Fibroblast of skin of back (primary cell): ENCODE measurements at regions not wholly inside any gene's neighbourhood (a gene's known extent, or its start where the extent isn't known, plus 50 kb on each side); places are given as distances from the start of the nearest gene placed in this dataset.

Source experiments
- DNase-seq: peaks from one replicate; pipeline ENCODE4 v3.0.0-alpha.2; 2013

DNA sequence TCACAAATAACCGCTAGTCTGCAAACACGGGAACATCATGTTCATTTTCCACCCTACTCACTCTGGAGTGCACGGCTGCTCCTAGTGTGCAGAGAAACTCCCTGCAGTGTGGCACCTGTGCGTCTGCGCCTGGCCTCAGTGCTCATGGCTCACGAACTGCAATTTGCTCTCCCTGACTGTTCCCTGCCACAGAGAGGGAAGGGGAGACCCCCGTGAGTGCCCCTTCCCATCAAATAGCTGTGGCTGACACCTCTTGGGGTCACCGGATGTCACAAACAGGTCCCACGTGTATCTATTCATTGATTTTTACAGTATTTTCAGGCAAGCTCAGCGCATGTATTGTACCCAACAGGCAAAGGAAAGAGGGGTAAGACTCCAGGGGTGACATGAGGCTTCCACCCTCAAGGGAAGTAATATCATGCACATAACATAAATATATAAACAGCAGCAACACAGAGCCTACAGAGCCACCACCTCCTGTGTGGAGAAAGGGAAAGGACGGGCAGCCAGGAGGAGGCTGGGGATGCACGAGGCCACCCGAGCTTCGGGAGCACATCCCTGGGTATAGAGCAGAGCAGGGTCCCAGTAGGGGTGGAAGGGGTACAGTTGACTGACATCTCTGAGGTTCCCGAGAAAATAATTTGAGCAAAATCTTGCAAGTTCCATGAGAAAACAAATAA is 140.3 kb upstream of the SOX1 start:
- no peak for DNase-seq

DNA sequence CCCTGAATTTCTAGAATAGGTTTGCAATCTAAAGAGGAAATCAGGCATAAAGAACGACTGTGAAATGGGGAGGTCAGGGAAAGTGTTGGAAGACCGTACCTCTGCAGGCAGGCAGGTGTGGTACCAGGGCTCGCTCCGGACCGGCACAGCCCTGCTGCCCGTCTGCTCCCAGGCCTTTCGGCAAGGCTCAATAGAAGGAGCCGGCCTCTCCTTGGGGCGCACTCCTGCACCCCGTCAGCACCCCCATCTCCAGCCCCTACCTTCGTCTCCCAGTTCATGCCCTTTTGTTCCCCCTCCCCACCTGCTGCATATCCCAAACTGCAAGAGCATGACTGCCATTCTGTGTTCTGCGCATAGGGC is 139.8 kb upstream of the SOX1 start:
- no peak for DNase-seq

DNA sequence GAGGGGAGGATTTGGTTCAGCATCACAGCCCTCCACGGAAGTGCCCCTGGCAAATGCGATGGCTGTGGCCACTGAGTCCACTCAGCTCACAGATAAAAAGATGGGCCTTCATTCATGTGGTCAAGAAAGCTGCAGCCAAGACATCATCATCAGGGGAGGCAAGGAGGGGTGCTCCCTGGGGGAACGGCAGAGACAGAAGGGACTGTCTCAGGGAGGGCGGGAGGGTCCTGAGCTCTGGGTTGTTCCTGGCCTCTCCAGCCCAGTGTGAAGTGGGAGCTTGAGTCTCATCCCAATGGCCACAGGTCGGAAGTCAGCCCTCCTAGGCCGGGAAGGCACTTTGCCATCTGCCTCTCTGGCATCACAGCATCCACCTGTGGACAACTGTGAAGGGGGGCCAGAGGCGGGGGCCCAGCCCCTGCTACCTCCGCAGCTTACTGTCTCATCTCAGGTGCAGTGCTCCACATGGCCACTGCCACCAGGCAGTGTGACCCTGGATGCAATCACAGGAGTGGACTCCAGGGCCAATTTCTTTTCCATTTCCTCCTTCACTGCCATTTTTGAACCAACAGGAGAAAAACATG is 137.8 kb upstream of the SOX1 start:
- DNase-seq, result no peak

DNA sequence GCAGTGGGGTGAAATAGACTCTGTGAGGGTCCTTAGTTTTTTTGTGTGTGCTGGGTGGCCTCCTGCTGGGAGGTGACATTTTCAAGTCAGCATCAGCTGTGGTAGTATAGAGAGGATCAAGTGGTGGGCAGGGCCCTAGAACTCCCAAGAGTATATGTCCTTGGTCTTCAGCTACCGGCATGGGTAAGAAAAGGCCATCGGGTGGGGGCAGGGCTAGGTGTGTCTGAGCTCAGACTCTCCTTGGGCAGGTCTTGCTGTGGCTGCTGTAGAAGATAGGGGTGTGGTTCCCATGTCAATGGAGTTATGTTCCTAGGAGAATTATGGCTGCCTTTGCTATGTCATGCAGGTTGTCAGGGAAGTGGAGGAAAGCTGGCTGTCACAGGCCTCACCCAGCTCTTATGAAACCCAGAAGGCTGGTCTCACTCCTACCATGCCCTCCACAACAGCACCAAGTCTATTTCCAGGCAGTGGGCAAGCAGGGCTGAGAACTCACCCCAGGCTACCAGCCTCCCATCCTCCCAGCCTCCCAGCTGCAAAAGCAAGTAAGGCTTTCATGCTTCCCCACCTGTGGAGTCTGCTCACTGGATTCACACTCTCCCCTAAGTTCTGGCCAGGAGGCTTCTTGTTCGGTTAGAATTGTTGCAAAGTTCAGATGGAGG is 130.6 kb upstream of the SOX1 start:
- DNase-seq, result no peak

DNA sequence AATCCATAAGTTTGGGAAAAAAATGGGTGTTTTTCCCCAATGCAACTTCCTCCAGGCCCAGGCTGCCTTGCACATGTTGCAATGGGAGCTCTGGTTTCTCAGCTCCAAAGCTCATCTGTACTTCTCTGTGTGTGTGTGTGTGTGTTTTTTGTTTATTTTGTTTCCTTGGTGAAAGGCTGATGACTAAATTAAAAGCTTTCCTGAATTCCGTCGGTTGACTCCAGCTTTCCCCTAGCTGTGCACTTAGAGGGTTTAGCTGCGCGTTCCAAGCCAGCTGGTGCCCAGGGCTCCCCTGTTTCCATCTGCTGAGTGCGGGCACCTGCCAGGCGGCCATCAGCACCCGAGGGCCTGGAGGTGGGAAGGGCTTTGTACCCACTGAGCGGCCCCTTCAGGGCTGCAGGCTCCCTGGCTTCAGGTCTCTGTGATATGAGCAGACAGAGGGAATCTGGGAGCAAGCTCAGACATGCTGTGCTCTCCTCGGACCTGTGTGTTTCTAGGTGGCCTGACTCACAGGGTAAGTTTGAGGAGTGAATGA is 129.1 kb upstream of the SOX1 start:
- no peak for DNase-seq

DNA sequence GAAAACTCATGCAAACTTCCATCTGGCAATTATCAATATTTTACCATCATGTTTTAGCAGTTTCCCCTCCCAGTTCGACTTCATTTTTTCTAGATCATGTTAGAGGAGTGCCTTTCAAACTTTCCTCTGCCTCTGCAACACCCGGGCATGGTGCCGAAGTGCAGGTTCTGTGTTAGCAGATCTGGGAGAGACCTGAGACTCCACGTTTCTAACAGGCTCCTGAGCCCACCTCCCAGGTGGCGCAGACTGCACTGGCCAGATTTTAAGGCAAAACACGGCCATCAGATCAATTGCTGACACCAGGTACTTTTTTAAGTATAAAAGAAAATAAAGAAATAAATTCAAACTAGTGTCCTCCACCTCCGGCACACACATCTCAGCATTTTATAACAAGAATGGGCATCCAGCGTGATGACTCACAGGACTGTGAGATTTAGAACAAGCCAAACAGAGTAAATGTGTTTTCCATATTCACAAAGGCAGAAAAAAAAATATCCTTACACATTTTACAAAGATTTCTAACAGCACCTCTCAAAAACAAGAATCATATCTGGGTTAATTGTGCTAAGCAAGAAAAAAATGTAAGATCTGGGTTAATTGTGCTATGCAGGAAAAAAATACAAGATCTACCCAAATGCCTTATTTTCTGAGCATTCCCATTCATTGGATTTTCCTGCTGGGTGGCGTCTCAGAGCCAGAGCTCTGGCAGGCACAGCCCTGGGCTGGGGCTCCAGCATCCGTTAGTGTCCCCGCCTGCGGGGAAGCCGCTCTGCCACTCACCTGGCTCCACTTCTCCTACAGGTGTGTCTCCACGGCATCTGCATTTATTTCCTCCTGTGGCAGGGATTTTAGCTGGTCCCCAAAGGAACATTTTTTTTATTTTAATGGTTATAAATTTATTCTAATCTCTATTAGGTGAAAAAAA is 127.9 kb upstream of the SOX1 start:
- DNase-seq, result no peak

DNA sequence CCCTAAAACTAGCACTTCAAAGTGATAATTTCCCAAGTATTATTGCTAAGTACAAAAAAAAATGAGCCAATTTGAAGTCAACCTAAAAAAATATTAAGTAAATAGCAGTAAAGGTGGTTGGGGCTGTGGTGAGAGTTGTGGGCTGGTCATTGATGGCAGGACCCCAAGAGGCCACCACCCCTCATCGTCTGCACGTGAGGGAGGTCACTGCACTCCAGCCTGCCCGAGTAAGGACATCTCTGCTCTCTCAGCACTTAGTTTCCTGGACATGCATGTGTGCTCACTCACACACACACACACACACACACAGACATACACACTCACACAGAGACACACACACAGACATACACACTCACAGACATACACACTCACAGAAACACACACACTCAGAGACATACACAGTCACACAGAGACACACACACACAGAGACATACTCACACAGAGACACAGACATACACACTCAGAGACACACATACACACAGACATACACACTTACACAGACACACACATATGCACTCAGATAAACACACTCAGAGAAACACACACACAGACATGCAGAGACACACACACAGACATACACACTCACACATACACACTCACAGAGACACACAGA is 127.2 kb upstream of the SOX1 start:
- no peak for DNase-seq

DNA sequence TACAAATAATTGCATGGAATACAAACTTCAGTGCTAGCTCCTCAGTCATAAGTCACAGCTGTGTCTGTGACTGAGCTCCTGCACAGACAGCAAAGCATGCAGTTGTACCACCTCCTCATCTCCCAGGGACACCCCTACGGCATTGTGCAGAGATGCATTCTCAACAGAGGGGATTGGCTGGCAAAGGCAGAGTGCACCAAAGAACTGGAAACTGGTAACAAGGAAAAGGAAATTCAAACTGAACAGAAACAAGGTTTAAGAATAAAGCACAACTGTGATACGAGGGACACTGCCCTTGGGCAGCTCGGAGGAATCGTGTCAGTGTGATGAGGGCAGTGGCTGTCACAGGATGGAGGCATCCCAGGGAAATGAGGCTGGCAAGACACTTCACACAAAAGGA is 126.1 kb upstream of the SOX1 start:
- no peak for DNase-seq

DNA sequence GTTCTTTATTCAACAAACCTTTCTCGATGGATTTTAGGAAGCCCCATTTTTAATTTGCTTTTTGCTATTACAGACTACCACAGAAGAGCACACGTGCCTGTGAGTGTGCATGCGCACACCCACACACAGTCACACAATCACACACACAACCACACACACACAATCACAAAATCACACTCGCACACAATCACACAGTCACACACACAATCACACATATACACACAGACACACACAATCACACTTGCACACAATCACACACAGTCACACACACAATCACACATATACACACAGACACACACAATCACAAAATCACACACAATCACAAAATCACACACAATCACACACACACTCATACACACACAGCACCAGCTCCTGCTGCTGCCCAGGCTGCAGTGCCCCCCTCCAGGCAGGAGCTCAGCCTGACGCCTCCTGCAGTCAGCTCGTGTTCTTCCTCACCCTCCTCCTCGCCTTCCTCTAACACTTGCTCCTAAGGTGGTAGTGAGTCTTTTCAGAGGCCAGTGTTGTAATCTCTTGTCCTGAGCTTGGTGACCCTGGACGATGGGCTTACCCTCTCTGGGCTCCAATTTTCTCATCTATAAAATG is 125.0 kb upstream of the SOX1 start:
- no peak for DNase-seq

DNA sequence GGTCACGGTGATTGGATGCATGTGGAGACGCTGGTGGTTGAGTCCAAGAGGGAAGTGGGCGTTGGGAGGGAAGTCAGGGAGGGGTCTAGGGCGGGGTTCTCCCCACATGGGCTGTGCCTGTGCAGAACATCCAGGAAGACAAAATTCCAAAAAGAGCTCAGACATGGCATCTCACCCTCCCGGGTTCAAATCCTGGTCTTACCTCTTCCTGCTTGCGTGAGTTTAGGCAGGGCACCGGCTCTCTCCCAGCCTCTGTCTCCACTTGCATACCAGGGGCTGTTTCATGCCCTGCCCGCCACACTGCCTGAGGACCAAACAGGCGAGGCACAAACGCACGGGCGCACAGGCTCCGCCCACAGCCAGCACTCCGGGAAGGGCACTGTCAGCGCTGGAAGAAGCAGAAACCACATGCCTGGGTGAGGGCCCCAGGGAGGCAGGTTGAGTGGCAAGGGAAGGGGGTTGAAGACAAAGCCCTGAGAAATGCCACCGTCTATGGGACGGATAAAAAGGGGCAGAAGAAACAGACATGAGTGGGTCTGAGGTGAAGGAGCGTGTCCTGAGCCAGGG is 123.6 kb upstream of the SOX1 start:
- no peak for DNase-seq

DNA sequence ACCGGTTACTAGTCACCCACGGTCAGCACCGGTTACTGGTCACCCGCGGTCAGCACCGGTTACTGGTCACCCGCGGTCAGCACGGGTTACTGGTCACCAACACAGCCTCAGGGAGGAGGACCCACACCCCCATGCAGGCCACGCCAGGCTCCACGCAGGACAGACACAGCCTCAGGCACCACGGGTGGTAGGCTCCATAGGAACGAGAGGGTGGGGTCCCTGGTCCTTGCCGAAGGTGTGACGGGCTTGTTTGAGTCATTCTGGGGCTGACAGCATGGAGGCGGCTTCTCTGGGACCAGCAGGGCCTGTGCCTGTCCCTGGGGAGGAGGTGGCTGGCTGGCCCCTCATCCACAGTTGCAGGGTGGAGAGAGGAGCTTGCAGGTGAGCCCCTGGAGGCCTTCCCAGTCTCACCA is 122.8 kb upstream of the SOX1 start:
- no peak for DNase-seq

DNA sequence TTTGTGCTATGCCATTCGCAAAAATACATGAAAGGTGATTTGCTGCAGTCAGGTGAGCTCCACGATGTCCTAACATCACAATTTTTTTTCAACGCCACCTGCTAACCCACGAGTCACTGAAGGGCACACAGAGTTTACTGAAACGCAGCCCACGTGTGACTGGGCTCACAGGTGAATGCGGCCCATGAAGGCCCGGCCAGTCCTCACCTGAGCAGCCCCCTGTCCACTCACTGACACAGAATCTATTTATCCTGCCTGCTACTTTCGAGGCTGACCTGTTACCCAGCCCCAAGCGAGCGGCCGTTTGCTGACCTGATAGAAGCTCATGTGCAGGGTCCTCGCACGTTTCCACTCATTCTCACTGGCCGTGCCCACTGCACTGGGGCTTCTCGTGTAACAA is 121.9 kb upstream of the SOX1 start:
- no peak for DNase-seq

DNA sequence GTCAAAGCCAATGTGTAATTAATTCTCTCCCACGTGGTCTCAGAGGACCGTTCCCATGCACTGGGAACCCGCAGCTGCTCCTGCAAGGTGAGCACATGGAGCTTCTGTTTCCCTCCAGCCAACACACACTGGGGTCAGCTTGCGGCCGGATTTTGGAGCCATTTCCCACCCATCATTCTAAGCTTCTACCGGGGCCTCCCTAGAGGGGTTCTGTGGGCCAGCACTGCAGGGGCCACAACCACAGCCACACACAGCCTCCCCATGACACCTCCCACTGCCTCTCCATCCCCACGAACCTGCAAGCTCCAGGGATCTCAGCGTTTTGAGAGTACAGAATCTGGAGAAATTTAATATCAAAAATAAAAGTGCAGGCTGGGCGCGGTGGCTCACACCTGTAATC is 120.7 kb upstream of the SOX1 start:
- DNase-seq, result no peak

DNA sequence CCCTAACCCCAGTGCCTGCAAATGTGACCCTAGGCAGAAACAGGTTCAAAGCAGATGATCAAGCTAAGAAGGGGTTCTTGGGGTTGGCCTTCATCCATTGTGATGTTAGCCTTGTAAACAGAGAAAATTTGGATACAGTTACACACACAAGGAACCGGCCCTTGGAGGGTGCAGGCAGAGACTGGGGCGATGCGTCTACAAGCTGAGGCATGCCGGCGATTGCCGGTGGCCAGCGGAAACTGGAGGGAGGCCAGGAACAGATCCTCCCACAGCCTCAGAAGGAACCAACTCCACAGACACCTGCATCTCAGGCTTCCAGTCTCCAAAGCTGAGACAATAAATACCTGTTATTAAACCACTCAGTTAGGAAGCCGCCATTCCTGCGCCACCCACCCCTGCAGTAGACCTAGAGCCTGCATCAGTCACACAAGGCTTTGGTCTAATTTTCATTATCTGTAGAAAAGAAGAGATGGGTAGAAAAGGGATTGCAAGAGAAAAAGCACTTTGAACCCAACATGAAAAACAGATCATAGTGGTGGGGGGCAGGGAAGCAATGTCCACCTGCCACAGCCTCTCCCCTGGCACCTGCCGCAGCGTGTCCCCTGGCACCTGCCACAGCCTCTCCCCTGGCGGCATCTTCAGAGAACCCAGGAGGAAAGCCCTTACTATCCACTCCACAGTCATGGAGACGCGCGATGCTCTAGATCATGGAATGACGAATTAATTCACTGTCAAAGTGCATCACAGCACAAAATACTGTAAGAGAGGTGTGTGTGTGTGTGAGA is 119.7 kb upstream of the SOX1 start:
- no peak for DNase-seq

DNA sequence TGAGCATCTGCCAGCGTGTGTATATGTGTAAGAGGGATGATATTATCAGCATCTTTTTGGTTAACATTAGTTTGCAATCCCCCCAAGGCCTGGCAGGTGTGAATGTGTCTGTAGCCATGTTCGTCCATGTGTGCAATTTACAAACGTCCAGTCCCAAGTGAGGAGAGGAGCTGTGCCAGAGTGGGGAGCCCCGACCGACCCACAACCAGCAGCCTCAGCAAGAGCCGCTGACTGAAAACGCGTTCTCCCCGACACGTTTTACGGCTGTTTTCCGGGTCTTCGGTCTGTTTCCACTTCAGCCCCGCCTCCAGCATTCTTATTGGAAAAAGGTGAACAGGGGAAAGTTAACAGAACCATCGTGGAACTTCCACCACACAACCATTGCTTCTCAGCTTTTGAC is 119.1 kb upstream of the SOX1 start:
- no peak for DNase-seq

DNA sequence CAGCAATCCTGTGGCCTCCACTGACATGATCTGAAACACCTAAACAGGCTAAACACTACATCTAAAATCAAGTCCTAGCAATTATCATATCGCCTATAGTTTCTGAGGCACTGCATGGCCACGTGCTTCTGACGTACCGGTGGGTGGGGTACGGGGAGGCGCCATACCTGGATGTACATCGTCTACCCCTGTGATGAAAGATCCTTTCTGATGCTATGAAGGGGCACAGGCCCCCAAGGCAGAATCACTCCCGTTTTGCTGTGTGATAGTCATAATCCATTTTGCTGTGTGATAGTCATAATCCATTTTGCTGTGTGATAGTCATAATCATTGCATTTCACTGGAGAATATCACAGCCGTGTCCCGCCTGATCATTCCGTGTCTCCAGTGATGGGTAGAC is 118.7 kb upstream of the SOX1 start:
- DNase-seq, result no peak

DNA sequence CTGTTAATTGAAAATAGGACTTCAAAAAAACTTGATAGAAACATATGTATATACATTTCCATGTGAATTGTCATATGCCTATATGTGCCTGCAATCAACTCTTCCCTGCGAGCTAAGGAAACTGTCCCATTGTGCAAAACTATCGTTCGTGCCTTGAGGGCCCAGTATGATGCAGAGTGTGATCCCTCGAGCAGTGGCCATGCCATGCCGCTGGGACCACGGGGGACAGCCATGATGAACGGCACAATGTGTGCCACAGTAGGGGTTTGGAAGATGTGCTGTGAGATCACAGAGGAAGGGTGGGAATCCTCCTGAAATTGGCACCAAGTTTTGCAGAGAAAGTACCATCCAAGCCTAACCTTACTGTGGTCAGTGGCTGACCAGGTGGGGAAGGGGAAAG is 118.1 kb upstream of the SOX1 start:
- DNase-seq, result no peak

DNA sequence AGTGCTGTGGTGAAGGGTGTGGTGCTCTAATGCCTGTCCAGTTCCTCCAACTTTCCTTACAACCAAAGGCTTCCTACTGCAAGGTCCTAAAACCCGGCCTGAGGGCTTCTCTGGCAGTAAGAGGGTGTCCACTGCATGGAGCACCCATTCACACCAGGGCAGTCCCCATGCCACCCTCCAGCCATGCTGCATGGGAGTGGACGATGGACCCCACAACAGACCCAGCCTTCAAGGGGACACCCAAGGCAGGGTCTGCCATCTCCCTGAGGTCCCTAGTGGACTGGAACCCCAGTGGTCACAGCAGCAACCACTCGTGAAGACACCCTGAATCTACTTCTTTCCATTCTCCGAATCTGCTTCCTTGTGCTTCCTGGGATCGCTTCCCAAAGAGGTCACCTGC is 117.6 kb upstream of the SOX1 start:
- no peak for DNase-seq

DNA sequence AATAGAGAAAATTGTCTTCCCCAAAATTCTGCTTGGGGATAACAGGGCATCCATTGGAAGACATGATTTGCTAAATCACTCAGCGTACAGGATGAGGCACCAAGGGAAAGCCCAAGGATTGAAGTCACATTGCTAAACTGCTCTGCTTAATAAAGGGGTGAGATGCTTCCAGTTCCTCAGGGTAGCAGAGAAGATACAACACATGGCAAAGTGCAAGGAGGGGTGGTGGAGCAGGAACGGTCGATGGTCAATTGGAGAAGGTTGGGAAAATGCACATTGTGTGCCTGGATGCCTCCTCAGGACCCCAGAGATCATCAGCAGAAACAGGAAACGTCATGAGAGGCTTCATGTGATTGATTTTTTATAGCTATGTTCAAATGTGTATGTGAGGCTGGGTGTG is 116.3 kb upstream of the SOX1 start:
- DNase-seq, result no peak

DNA sequence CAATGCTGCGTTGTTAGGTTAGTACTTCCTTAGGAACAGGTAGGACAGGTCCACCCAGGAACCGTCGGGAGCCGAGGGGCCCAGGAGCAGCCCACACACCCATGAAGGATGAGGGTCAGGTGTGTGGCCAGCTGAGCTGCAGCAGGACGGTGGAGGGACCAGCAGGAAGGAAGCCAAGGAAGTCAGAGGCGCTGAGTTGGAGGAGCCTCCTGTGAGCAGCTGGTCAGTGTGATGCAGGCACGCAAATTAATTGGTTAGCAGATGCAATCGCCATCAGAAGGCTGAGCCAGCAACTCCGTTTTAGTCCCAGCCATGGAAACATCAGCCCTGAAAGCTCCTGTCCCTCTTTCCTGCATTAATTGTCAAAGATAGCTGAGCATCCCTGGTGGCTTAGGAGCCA is 114.9 kb upstream of the SOX1 start:
- no peak for DNase-seq

DNA sequence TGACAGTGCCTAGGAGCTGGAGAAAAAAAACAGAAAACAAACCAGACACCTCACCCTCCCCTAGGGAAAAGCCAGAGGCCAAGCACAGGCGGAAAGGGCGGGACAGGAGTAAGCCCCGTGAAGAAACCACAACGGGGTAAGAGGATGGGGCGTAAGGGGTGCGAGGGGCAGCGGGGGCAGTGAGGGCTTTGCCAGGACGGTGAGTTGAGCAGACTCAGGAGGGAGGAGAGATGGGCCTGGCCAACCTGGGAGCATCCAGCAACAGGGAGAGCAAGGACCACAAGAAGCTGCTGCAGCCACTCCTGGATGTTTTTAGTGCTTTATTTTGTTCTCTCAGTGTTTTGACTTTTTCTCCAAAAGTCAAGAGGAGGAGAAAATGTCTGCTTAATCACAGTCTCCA is 114.1 kb upstream of the SOX1 start:
- no peak for DNase-seq
